ENCODE measurements at regions not wholly inside any gene's neighbourhood (a gene's known extent, or its start where the extent isn't known, plus 50 kb on each side); places are given as distances from the start of the nearest gene placed in this dataset.

- peaks cover 8% of the 10 kb centered on the region for H3K9me3 Mint-ChIP-seq
- no peaks in the 10 kb centered on the region for H3K36me3 Mint-ChIP-seq (ENCODE audit: low read depth)
- peaks cover 29% of the 10 kb centered on the region for H3K4me1 Mint-ChIP-seq
- no peak for TF ChIP-seq CTCF (IDR thresholded peaks at IDR 0.05; ENCODE audit: unreplicated experiment in 3 of 3)
- H3K27ac Mint-ChIP-seq, result no peak overlapping the region
- H3K27me3 Mint-ChIP-seq (ENCODE audit: low read depth), result no peaks in the 10 kb centered on the region
- H3K4me3 Mint-ChIP-seq, result no peak overlapping the region
Measured at GRCh38 chr16:64545768-64546167, 576.1 kb downstream of the CDH11 start.

DNA sequence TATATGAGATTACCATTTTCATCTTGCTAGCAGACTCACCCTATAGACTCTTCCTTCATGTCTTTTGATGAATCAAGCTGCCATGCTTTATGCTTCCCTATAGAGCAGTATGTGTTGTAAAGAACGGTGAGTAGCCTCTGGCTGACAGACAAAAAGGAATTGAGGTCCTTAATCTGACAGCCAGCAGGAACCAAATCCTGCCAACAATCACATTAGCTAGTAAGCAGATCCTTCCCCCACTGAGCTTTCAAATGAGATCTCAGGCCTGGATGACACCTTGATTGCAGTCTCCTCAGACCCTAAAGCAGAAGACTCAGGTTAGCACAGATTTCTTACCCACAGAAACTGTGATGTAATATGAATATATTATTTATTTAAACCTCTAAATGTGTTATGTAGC lies 577.0 kb downstream of the CDH11 start:
- peaks cover 29% of the 10 kb centered on the region for H3K4me1 Mint-ChIP-seq
- H3K27me3 Mint-ChIP-seq (ENCODE audit: low read depth), result no peaks in the 10 kb centered on the region
- no peaks in the 10 kb centered on the region for H3K36me3 Mint-ChIP-seq (ENCODE audit: low read depth)
- TF ChIP-seq CTCF (IDR thresholded peaks at IDR 0.05; ENCODE audit: unreplicated experiment in 3 of 3), result no peak
- H3K27ac Mint-ChIP-seq, result peak overlapping the region in 1 of 3 experiments; percentile 19
- no peak overlapping the region for H3K4me3 Mint-ChIP-seq
- H3K9me3 Mint-ChIP-seq, result peaks cover 8% of the 10 kb centered on the region

DNA sequence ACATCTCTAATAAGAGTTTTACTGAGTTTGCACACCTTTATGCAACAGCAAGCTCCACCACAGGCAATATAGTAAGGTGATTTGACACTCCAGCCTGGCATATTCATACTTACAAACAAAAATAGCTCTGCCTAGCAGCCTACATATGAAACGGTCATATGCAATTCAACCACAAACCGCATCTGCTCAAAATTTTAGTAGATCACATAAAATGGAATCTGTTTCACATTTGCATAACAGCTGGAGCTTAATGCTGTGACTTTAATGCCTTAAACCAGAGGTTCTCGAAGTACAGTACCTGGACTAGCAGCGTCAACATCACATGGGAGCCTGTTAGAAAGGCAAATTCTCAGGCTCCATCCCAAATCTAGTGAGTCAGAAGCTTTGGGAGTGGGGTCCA lies 578.4 kb downstream of the CDH11 start:
- Mint-ChIP-seq H3K27ac (peak overlapping the region in 2 of 3 experiments; percentile 5 to 36), H3K27me3 (ENCODE audit: low read depth) (no peaks in the 10 kb centered on the region), H3K4me3 (no peak overlapping the region), H3K36me3 (ENCODE audit: low read depth) (peaks cover 3% of the 10 kb centered on the region), H3K9me3 (peaks cover 8% of the 10 kb centered on the region), H3K4me1 (peaks cover 29% of the 10 kb centered on the region)
- TF ChIP-seq CTCF (IDR thresholded peaks at IDR 0.05; ENCODE audit: unreplicated experiment in 3 of 3), result no peak

DNA sequence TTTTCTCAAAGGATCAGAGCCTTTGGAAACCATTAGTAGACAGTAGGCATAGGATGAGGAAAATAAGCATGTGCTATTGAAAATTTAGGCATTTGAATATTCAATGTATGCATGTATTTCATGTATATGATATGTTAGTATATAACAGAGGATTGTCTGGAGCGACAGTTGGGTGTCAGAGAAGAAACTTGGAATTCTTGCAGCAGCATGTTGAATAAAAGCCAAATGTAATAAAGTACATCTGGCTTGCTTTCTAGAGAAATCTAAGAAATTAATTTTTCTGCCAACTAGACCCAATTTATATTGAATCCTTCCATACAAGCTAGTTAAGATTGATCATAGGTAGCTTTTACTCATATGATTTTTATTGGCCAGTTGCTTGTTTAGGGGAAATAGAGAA lies 578.8 kb downstream of the CDH11 start:
- Mint-ChIP-seq H3K4me3 (no peak overlapping the region), H3K36me3 (ENCODE audit: low read depth) (peaks cover 3% of the 10 kb centered on the region), H3K27ac (peak overlapping the region in 2 of 3 experiments; percentile 5 to 36), H3K9me3 (peaks cover 7% of the 10 kb centered on the region), H3K4me1 (peaks cover 29% of the 10 kb centered on the region), H3K27me3 (ENCODE audit: low read depth) (no peaks in the 10 kb centered on the region)
- no peak for TF ChIP-seq CTCF (IDR thresholded peaks at IDR 0.05; ENCODE audit: unreplicated experiment in 3 of 3)

DNA sequence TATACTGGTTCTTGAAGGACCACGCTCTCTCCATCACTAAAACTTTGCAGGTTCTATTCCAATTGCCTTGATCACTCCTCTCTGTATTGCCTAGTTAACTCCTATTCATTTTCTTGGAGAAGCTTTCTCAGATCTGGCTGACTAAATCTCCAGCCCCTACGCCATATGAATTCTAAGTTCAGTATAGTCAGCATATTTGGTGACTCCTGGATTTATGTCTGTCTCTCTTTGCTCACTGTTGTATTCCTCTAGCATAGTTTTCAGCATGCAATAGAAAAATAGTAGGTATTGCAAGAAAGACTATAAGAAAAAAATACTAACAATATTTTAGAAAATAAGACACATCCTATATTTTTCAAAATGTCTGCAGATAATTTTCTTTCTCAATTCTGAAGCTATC lies 579.7 kb downstream of the CDH11 start:
- TF ChIP-seq CTCF (IDR thresholded peaks at IDR 0.05; ENCODE audit: unreplicated experiment in 3 of 3), result no peak
- H3K4me1 Mint-ChIP-seq, result peaks cover 24% of the 10 kb centered on the region
- peaks cover 3% of the 10 kb centered on the region for H3K9me3 Mint-ChIP-seq
- peak overlapping the region in 2 of 3 experiments; percentile 19 to 48 for H3K27ac Mint-ChIP-seq
- H3K36me3 Mint-ChIP-seq (ENCODE audit: low read depth), result peaks cover 3% of the 10 kb centered on the region
- no peak overlapping the region for H3K4me3 Mint-ChIP-seq
- no peaks in the 10 kb centered on the region for H3K27me3 Mint-ChIP-seq (ENCODE audit: low read depth)

DNA sequence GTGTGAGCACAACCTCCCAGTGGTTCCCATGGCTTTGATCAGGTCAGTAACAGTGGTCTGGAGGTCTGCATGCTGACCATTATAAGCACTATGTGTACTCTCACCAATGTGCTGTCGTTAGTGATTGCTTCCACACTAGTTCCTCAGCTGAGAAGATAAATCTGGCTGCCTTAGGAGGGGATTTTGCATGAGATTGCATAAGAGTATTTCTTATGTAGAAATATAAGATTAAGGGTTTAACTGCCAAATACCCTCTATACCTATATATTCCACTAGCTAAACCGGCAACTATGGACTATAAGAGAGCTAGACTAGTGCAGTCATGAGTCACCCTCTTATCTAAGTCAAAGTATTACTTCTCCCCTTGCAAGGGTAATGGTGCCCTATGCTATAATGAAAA lies 580.2 kb downstream of the CDH11 start:
- Mint-ChIP-seq H3K27me3 (ENCODE audit: low read depth) (no peaks in the 10 kb centered on the region), H3K9me3 (peaks cover 3% of the 10 kb centered on the region)

More for the DNA sequence above, 580.2 kb downstream of the CDH11 start:
- Mint-ChIP-seq H3K36me3 (ENCODE audit: low read depth) (peaks cover 3% of the 10 kb centered on the region), H3K27ac (peak overlapping the region in 1 of 3 experiments; percentile 19), H3K4me1 (peaks cover 24% of the 10 kb centered on the region), H3K4me3 (no peak overlapping the region)
- no peak for TF ChIP-seq CTCF (IDR thresholded peaks at IDR 0.05; ENCODE audit: unreplicated experiment in 3 of 3)

All from nephron (organoid).